Heart left ventricle (tissue), 13 donors: ENCODE measurements at regions not wholly inside any gene's neighbourhood (a gene's known extent, or its start where the extent isn't known, plus 50 kb on each side); places are given as distances from the start of the nearest gene placed in this dataset.

ENCODE experiments used
- POLR2A ChIP-seq, 2 donors: fragments of 450-650 bp; IDR thresholded peaks; one replicate each; pipeline ENCODE4 v1.6.1; 2017; ENCODE audit warnings: antibody characterized with exemption in 2 of 2, mild to moderate bottlenecking in 2 of 2, moderate library complexity in 2 of 2
- TF ChIP-seq, protein P1 (sequence below), 12 donors: fragments of 200-600 bp; sonication (generic) in 4 of 12; IDR thresholded peaks; one replicate each; pipeline versions ENCODE4 v1.5.0 to v1.8.0; 2018 to 2022; ENCODE audit warnings: antibody characterized with exemption in 12 of 12, mild to moderate bottlenecking in 5 of 12
- donor health status: ischemic (EF 13 %, LVEDD 7.1; RV severe dilation, severe dysfunction).
- donor health status: DM: no; HTN: yes; CAD: no.
- donor health status: DM: no; HTN: no; CAD: no.
- donor health status: ischemic (EF 25% LVEDD 6.9; RV normal size, moderate dysfunction).
- donor health status: ischemic (EF 25% LVEDD 5.7; RV mildly dilated, moderate dysfunction).
- donor health status: ischemic (EF 35%, LVEDD 5.7; RV mildly dilated, moderate dysfunction).
- donor health status: nonischemic (EF 11% LVEDD 7.7; RV severe dilation, severe dysfunction).
- donor health status: DM: yes; HTN: yes; CAD: no.
- donor health status: PGD.
- donor health status: ischemic (EF 29% LVEDD 5.4; RV normal size, mild dysfunction).
- donor health status: nonischemic (EF 23%, LVEDD 6.1; RV moderate dilation, normal function).

DNA sequence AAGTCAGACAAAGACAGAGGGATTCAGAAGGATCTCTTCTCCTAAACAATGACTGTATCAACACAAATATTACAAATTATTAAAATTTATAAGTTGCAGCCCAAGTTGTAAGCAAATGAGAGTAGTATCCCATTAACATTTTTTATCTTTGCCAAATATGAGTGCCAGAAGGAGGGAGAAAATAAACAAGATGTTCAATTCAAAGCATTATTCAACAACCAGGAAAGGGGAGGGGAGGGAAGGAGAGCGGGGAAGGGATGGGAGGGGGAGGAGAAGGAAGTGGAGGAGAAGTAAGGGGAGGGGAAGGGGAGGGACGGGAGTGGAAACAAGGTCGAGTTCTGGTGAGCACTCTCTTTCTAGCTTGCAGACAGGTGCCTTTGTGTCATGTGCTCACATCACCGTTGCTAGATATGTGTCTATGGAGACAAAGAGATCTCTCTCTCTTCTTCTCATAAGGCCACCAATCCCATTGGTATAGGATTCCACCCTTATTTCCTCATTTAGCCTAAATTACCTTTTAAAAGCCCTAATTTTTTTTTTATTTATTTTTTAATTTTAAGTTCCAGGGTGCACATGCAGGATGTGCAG is 679.6 kb upstream of the CHAC2 start:
- TF ChIP-seq, protein P1, sequence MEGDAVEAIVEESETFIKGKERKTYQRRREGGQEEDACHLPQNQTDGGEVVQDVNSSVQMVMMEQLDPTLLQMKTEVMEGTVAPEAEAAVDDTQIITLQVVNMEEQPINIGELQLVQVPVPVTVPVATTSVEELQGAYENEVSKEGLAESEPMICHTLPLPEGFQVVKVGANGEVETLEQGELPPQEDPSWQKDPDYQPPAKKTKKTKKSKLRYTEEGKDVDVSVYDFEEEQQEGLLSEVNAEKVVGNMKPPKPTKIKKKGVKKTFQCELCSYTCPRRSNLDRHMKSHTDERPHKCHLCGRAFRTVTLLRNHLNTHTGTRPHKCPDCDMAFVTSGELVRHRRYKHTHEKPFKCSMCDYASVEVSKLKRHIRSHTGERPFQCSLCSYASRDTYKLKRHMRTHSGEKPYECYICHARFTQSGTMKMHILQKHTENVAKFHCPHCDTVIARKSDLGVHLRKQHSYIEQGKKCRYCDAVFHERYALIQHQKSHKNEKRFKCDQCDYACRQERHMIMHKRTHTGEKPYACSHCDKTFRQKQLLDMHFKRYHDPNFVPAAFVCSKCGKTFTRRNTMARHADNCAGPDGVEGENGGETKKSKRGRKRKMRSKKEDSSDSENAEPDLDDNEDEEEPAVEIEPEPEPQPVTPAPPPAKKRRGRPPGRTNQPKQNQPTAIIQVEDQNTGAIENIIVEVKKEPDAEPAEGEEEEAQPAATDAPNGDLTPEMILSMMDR (IDR thresholded peaks at IDR 0.05), result no peak
- no peak for TF ChIP-seq POLR2A (IDR thresholded peaks at IDR 0.05)
